ENCODE measurements at regions not wholly inside any gene's neighbourhood (a gene's known extent, or its start where the extent isn't known, plus 50 kb on each side); places are given as distances from the start of the nearest gene placed in this dataset.

DNA sequence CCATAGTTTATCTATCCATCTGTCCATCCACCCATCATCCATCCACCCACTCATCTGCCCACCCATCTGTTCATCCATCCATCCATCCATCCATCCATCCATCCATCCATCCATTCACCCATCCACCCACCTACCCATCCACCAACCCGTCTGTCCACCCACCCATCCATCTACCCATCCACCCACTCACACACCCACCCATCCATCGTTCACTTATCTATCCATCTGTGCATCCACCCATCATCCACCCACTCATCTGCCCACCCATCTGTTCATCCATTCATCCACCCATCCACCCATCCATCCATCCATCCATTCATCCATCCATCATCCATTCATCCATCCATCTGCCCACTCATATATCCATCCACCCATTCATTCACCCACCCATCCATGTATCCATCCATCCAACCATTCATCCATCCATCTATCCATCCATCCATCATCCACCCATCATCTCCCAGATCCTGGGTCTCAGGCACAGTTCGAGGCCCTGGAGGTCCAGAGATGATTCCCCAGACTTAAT lies 88.2 kb upstream of the WNT4 start:
- Histone ChIP-seq H3K27me3 (no peaks in the 10 kb centered on the region), H3K36me3 (replicated peaks in 1 of 2; ENCODE audit: insufficient read depth in 1 of 2, low read depth in 2 of 2) (no peaks in the 10 kb centered on the region), H3K9me3 (no peaks in the 10 kb centered on the region), H3K27ac (no peak overlapping the region), H3K4me1 (peaks cover 4% of the 10 kb centered on the region), H3K4me3 (no peak overlapping the region)
- 47 to 70% methylated on average over 3 of the region's 3 CpGs for WGBS, 2 donors
- ATAC-seq (no peak), DNase-seq (no peak)
- TF ChIP-seq, protein P1, sequence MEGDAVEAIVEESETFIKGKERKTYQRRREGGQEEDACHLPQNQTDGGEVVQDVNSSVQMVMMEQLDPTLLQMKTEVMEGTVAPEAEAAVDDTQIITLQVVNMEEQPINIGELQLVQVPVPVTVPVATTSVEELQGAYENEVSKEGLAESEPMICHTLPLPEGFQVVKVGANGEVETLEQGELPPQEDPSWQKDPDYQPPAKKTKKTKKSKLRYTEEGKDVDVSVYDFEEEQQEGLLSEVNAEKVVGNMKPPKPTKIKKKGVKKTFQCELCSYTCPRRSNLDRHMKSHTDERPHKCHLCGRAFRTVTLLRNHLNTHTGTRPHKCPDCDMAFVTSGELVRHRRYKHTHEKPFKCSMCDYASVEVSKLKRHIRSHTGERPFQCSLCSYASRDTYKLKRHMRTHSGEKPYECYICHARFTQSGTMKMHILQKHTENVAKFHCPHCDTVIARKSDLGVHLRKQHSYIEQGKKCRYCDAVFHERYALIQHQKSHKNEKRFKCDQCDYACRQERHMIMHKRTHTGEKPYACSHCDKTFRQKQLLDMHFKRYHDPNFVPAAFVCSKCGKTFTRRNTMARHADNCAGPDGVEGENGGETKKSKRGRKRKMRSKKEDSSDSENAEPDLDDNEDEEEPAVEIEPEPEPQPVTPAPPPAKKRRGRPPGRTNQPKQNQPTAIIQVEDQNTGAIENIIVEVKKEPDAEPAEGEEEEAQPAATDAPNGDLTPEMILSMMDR (IDR thresholded peaks at IDR 0.05), result no peak
- TF ChIP-seq POLR2A (IDR thresholded peaks at IDR 0.05), result no peak
- intact Hi-C loops (cut with DNase I), result no loop called here

GRCh38 chr1:22231995-22232690 lies 89.2 kb upstream of the WNT4 start:
- Histone ChIP-seq H3K4me1 (peaks cover 4% of the 10 kb centered on the region), H3K27me3 (no peaks in the 10 kb centered on the region), H3K4me3 (no peak overlapping the region), H3K27ac (no peak overlapping the region), H3K9me3 (no peaks in the 10 kb centered on the region), H3K36me3 (replicated peaks in 1 of 2; ENCODE audit: insufficient read depth in 1 of 2, low read depth in 2 of 2) (no peaks in the 10 kb centered on the region)
- WGBS, 2 donors, result 58 to 60% methylated on average over 5 to 6 of the region's 6 CpGs
- ATAC-seq (no peak), DNase-seq (no peak)
- TF ChIP-seq, protein P1 (IDR thresholded peaks at IDR 0.05), result no peak
- no peak for TF ChIP-seq POLR2A (IDR thresholded peaks at IDR 0.05)
- intact Hi-C loops (cut with DNase I), result no loop called here

- no peak overlapping the region for H3K4me3 ChIP-seq
- peak in 1 of 3 donors; percentile 0 for TF ChIP-seq POLR2A (IDR thresholded peaks at IDR 0.05)
- TF ChIP-seq, protein P1 (IDR thresholded peaks at IDR 0.05), result no peak
- H3K27ac ChIP-seq, result no peak overlapping the region
- no peaks in the 10 kb centered on the region for H3K9me3 ChIP-seq
- DNase-seq (no peak), ATAC-seq (no peak)
- no peaks in the 10 kb centered on the region for H3K27me3 ChIP-seq
- H3K36me3 ChIP-seq (replicated peaks in 1 of 2; ENCODE audit: insufficient read depth in 1 of 2, low read depth in 2 of 2), result no peaks in the 10 kb centered on the region
- intact Hi-C loops (cut with DNase I), result no loop called here
- H3K4me1 ChIP-seq, result peaks cover 4% of the 10 kb centered on the region
- WGBS, 2 donors, result 93 to 95% methylated on average over 2 to 5 of the region's 5 CpGs
These were observed 90.3 kb upstream of the WNT4 start for GRCh38 chr1:22233222-22233621.

GRCh38 chr1:22234476-22235030 lies 91.7 kb upstream of the WNT4 start:
- no peak overlapping the region for H3K4me3 ChIP-seq
- no peaks in the 10 kb centered on the region for H3K4me1 ChIP-seq
- no peaks in the 10 kb centered on the region for H3K9me3 ChIP-seq
- no peak overlapping the region for H3K27ac ChIP-seq
- intact Hi-C loops (cut with DNase I), result no loop called here
- no peaks in the 10 kb centered on the region for H3K36me3 ChIP-seq (replicated peaks in 1 of 2; ENCODE audit: insufficient read depth in 1 of 2, low read depth in 2 of 2)
- H3K27me3 ChIP-seq, result no peaks in the 10 kb centered on the region
- DNase-seq, result no peak
- WGBS, 2 donors, result 57 to 62% methylated on average over 4 of the region's 4 CpGs
- no peak for ATAC-seq
- TF ChIP-seq, protein P1 (IDR thresholded peaks at IDR 0.05), result no peak
- TF ChIP-seq POLR2A (IDR thresholded peaks at IDR 0.05), result no peak
